Naive B cell (primary cell): ENCODE measurements at regions not wholly inside any gene's neighbourhood (a gene's known extent, or its start where the extent isn't known, plus 50 kb on each side); places are given as distances from the start of the nearest gene placed in this dataset.

Experiments used
- ATAC-seq, 2 donors: fragments of 150-1000 bp; cut with Tn5 transposase; 2 replicates each; pipeline ENCODE4 v1.10.0; 2021; ENCODE audit warnings: low read depth in 2 of 2, mild to moderate bottlenecking in 2 of 2, moderate library complexity in 2 of 2
- DNase-seq: peaks from one replicate; pipeline ENCODE4 v3.0.0; 2022
- H3K27ac Mint-ChIP-seq, 6 donors: one replicate each; pipeline ENCODE4 v1.8.0; 2020 to 2022; ENCODE audit warnings: mild to moderate bottlenecking in 6 of 6, mixed read lengths in 6 of 6, moderate library complexity in 5 of 6, inconsistent platforms in 2 of 6
- H3K27me3 Mint-ChIP-seq, 3 donors: one replicate each; pipeline ENCODE4 v1.8.0; 2021 to 2022; ENCODE audit warnings: mixed read lengths in 3 of 3, mild to moderate bottlenecking in 1 of 3
- H3K36me3 Mint-ChIP-seq, 2 donors: one replicate each; pipeline ENCODE4 v1.8.0; 2020 to 2022; ENCODE audit warnings: mixed read lengths in 2 of 2, inconsistent platforms in 1 of 2, mild to moderate bottlenecking in 1 of 2
- H3K4me1 Mint-ChIP-seq, 3 donors: one replicate each; pipeline ENCODE4 v1.8.0; 2020 to 2022; ENCODE audit warnings: mixed read lengths in 3 of 3, inconsistent platforms in 1 of 3, mild to moderate bottlenecking in 1 of 3, moderate library complexity in 1 of 3
- H3K4me3 Mint-ChIP-seq, 8 donors: one replicate each; pipeline ENCODE4 v1.8.0; 2020 to 2022; ENCODE audit warnings: mild to moderate bottlenecking in 8 of 8, mixed read lengths in 8 of 8, moderate library complexity in 8 of 8, inconsistent platforms in 2 of 8
- H3K9me3 Mint-ChIP-seq, 7 donors: one replicate each; pipeline ENCODE4 v1.8.0; 2020 to 2022; ENCODE audit warnings: mixed read lengths in 7 of 7, mild to moderate bottlenecking in 5 of 7, inconsistent platforms in 2 of 7, moderate library complexity in 1 of 7

GRCh38 chr4:31085689-31086088 is 365.5 kb downstream of the PCDH7 start:
- Mint-ChIP-seq H3K27ac (no peak overlapping the region), H3K4me1 (no peaks in the 10 kb centered on the region), H3K36me3 (no peaks in the 10 kb centered on the region), H3K4me3 (no peak overlapping the region), H3K27me3 (no peaks in the 10 kb centered on the region), H3K9me3 (peaks cover 0 to 5% (median 0%) of the 10 kb centered on the region in 7 donors)
- ATAC-seq (no peak), DNase-seq (no peak)

DNA sequence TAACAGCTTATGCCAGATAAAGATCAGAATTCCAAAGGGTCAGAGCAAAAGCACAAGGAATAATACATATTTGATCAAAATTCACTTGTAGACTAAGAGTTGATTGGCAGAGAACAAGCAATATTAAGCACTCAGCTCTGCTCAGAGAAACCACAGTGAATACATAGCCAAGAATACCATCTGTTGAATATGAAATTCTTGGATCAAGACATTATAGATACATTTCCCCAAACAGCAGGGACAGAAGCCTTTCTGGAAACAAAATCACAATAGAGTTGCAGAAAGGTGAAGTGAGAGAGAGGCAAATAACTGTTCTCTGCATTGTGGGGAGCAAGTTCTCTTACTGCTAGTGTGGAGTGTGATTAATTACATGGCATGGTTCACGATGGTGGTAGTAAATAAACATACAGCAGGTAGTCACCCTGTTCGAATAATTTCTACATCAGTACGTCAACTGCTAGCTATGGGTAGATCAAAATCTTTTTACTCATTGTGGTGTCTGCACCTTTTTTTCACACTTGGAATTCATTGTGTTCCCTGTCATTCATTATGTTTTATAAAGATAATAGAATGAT is 366.7 kb downstream of the PCDH7 start:
- Mint-ChIP-seq H3K9me3 (peaks cover 0 to 5% (median 0%) of the 10 kb centered on the region in 7 donors), H3K4me3 (no peak overlapping the region), H3K4me1 (no peaks in the 10 kb centered on the region), H3K27ac (no peak overlapping the region), H3K27me3 (no peaks in the 10 kb centered on the region), H3K36me3 (no peaks in the 10 kb centered on the region)
- ATAC-seq (no peak), DNase-seq (no peak)

DNA sequence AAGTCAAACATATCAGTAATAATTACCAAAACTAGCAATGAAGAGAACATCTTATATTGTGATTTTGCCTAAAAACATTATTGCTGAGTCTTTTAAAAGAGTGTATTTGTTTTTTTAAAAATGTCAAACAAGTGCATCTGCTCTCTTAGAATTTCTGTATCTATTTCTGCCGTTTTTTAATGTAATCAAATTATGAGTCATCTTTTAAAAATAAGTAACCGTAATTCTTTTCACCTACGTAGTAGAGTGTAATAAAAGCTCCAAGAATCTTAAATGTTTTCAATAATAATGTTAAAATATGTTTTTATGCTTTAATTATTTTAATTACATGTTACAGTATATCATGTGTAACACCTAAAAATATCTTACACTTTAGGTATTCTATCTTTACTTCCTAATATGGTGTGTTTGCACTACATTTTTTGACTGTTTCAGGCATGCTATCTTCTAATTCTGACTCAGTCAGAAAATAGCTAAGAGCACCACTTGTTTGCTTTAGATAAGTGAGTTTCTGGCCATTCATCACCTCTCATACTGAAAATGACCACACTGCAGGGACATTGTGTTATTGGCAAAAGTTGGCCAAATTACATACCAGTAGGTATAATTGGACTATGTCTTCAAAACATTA is 368.5 kb downstream of the PCDH7 start:
- no peak for ATAC-seq
- no peak overlapping the region for H3K4me3 Mint-ChIP-seq
- no peaks in the 10 kb centered on the region for H3K27me3 Mint-ChIP-seq
- H3K4me1 Mint-ChIP-seq = no peaks in the 10 kb centered on the region
- H3K9me3 Mint-ChIP-seq = peaks cover 0 to 5% (median 0%) of the 10 kb centered on the region in 7 donors
- no peak overlapping the region for H3K27ac Mint-ChIP-seq
- H3K36me3 Mint-ChIP-seq = no peaks in the 10 kb centered on the region
- DNase-seq = no peak

- no peak overlapping the region for H3K27ac Mint-ChIP-seq
- ATAC-seq (no peak), DNase-seq (no peak)
- no peak overlapping the region for H3K4me3 Mint-ChIP-seq
- peaks cover 0 to 4% (median 3%) of the 10 kb centered on the region in 7 donors for H3K9me3 Mint-ChIP-seq
- H3K4me1 Mint-ChIP-seq = no peaks in the 10 kb centered on the region
- no peaks in the 10 kb centered on the region for H3K27me3 Mint-ChIP-seq
- no peaks in the 10 kb centered on the region for H3K36me3 Mint-ChIP-seq
Measured at GRCh38 chr4:31089815-31090214, 369.6 kb downstream of the PCDH7 start.

DNA sequence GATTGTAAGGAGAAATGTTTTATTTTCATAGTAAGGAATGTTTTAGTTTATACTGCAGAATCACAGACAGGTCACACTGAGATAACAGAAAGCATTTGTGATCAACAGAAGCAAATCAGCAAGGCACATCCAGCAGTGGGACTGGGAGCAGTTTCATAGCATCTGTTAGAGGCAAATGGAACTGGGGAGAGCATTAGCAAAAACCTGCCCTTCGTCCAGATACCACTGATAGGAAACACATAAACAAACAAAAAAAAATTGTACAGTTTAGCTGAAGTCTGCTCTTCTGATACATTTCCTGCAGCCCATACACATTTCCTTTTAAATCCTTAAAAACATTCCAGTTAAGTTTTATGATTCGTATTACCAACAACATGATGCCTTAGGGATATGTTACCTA is 374.3 kb downstream of the PCDH7 start:
- no peak overlapping the region for H3K4me3 Mint-ChIP-seq

DNA sequence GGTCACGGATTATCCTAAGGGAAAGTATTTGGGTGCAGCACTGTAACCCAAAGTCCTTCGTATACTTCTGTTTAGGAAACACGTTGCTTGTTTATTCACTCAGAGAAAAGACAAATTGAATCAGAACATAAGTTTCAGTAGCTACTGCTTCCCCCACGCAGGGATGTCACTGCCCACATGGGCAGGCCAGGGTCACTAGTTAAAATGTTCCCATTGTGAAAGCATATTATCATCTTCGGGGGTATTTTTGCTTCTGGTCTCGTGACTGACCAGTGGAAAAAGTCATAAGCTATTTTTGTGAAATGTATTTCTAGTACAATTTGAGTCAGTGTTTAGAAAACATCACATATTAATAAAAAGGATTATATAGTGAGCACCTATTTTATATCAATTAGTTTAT is 377.8 kb downstream of the PCDH7 start:
- H3K4me1 Mint-ChIP-seq = no peaks in the 10 kb centered on the region
- peaks cover 0 to 4% (median 2%) of the 10 kb centered on the region in 7 donors for H3K9me3 Mint-ChIP-seq
- ATAC-seq (no peak), DNase-seq (no peak)
- no peak overlapping the region for H3K4me3 Mint-ChIP-seq
- no peak overlapping the region for H3K27ac Mint-ChIP-seq
- H3K27me3 Mint-ChIP-seq = no peaks in the 10 kb centered on the region
- no peaks in the 10 kb centered on the region for H3K36me3 Mint-ChIP-seq

More for the DNA sequence above, 374.3 kb downstream of the PCDH7 start:
- Mint-ChIP-seq H3K9me3 (peaks cover 0 to 4% (median 2%) of the 10 kb centered on the region in 7 donors), H3K27ac (no peak overlapping the region), H3K36me3 (no peaks in the 10 kb centered on the region), H3K27me3 (no peaks in the 10 kb centered on the region), H3K4me1 (no peaks in the 10 kb centered on the region)
- ATAC-seq (no peak), DNase-seq (no peak)

DNA sequence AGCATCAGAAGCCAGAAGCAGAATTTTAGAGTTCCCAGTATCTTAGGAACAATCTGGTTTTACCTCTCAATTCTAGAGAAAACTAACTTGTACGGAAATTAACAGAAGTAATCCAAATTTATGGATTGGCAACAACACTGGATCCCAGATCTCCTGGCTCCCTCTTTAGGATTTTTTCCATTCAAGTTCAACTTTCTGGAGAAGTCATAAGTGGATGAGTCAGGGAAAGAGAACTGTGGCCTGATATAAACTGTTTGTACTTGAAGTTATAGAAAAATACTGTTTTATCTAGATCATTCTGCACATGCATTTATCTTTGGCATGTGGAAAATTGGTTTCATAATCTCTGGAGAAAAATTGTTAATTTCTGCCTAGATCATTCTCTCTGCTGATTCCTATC is 380.4 kb downstream of the PCDH7 start:
- H3K27ac Mint-ChIP-seq = no peak overlapping the region
- DNase-seq (no peak), ATAC-seq (no peak)
- no peak overlapping the region for H3K4me3 Mint-ChIP-seq
- no peaks in the 10 kb centered on the region for H3K27me3 Mint-ChIP-seq
- no peaks in the 10 kb centered on the region for H3K4me1 Mint-ChIP-seq
- peaks cover 0 to 10% (median 2%) of the 10 kb centered on the region in 7 donors for H3K9me3 Mint-ChIP-seq
- no peaks in the 10 kb centered on the region for H3K36me3 Mint-ChIP-seq

GRCh38 chr4:31104043-31104442 is 383.9 kb downstream of the PCDH7 start:
- H3K9me3 Mint-ChIP-seq = peaks cover 0 to 10% (median 0%) of the 10 kb centered on the region in 7 donors
- no peaks in the 10 kb centered on the region for H3K4me1 Mint-ChIP-seq
- DNase-seq (no peak), ATAC-seq (no peak)
- H3K27ac Mint-ChIP-seq = no peak overlapping the region
- H3K4me3 Mint-ChIP-seq = no peak overlapping the region
- no peaks in the 10 kb centered on the region for H3K36me3 Mint-ChIP-seq
- no peaks in the 10 kb centered on the region for H3K27me3 Mint-ChIP-seq

DNA sequence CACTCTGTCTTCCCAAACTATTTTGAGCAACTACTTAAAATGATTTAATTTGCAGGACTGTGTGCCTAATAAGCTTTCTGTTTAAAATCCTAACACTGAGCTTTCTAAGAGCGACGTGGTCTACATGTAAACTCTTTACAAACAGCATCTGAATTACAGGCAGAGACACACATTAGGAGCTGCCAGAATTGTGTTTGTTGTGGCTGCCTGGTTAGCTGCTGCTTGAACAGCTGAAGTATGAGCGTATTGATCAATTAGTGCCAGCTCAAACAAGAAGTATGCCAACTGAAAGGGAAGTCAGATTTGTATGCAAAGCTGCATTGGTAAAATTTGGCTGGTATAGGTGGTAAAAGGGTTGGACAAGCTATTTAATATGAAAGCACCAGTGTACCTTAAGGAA is 384.4 kb downstream of the PCDH7 start:
- Mint-ChIP-seq H3K4me1 (no peaks in the 10 kb centered on the region), H3K27ac (no peak overlapping the region), H3K9me3 (peaks cover 0 to 10% (median 0%) of the 10 kb centered on the region in 7 donors), H3K27me3 (no peaks in the 10 kb centered on the region), H3K36me3 (no peaks in the 10 kb centered on the region), H3K4me3 (no peak overlapping the region)
- ATAC-seq (no peak), DNase-seq (no peak)

- Mint-ChIP-seq H3K27ac (no peak overlapping the region), H3K4me1 (no peaks in the 10 kb centered on the region), H3K27me3 (no peaks in the 10 kb centered on the region), H3K9me3 (peaks cover 0 to 10% (median 0%) of the 10 kb centered on the region in 7 donors), H3K4me3 (no peak overlapping the region), H3K36me3 (no peaks in the 10 kb centered on the region)
- no peak for ATAC-seq
- DNase-seq = no peak
Measured at GRCh38 chr4:31106419-31106818, 386.2 kb downstream of the PCDH7 start.

GRCh38 chr4:31107362-31107761 is 387.2 kb downstream of the PCDH7 start:
- DNase-seq = no peak
- no peak for ATAC-seq
- Mint-ChIP-seq H3K9me3 (peaks cover 0 to 10% (median 0%) of the 10 kb centered on the region in 7 donors), H3K4me3 (no peak overlapping the region), H3K27me3 (no peaks in the 10 kb centered on the region), H3K4me1 (no peaks in the 10 kb centered on the region), H3K27ac (no peak overlapping the region), H3K36me3 (no peaks in the 10 kb centered on the region)

DNA sequence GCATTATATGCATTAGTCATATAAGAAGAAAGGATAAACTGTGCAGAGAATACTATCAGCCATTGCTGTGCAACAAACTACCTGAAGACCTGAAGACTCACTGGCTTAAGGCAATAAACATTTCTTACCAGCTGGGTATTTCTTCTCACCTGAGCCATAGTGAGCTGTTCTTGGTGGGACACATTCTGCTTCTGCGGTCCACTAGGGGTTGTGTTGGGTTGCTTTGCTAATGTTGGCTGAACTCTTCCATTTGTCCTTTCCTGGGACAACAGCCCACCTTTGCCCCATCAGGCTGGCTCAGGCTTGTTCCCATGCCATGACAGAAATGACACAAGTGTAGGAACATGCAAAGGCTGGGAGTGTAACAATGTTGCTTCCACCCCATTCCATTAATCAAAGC is 388.6 kb downstream of the PCDH7 start:
- no peak for DNase-seq

DNA sequence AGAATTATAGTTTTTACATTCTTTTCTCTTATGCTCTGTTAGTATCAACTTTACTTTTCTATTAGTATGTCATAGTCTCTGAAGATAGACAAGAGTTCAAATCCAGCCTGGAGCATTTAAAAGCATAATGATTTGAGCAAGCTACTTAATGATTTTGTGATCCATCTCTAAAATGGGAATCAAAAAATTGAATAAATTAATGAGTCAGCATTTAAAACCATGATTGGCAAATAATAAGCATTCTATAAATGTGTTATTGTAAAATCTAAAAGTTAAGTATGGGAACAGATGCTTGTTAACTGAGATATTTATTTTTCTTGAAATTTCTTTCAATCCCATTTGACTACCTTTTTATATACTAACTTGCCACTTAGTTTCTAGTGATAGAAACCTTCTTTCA is 391.6 kb downstream of the PCDH7 start:
- no peaks in the 10 kb centered on the region for H3K4me1 Mint-ChIP-seq
- no peak overlapping the region for H3K27ac Mint-ChIP-seq
- no peak for DNase-seq
- no peaks in the 10 kb centered on the region for H3K9me3 Mint-ChIP-seq
- H3K27me3 Mint-ChIP-seq = no peaks in the 10 kb centered on the region
- H3K4me3 Mint-ChIP-seq = no peak overlapping the region
- no peaks in the 10 kb centered on the region for H3K36me3 Mint-ChIP-seq
- no peak for ATAC-seq

More for the DNA sequence above, 388.6 kb downstream of the PCDH7 start:
- Mint-ChIP-seq H3K4me3 (no peak overlapping the region), H3K9me3 (peaks cover 0 to 5% (median 0%) of the 10 kb centered on the region in 7 donors), H3K36me3 (no peaks in the 10 kb centered on the region), H3K27ac (no peak overlapping the region), H3K27me3 (no peaks in the 10 kb centered on the region), H3K4me1 (no peaks in the 10 kb centered on the region)
- ATAC-seq = no peak

- Mint-ChIP-seq H3K9me3 (no peaks in the 10 kb centered on the region), H3K27ac (no peak overlapping the region)
- ATAC-seq = no peak
Measured at GRCh38 chr4:31114816-31115215, 394.6 kb downstream of the PCDH7 start.

More at GRCh38 chr4:31114816-31115215, 394.6 kb downstream of the PCDH7 start:
- no peaks in the 10 kb centered on the region for H3K27me3 Mint-ChIP-seq
- H3K4me3 Mint-ChIP-seq = no peak overlapping the region
- H3K4me1 Mint-ChIP-seq = no peaks in the 10 kb centered on the region
- H3K36me3 Mint-ChIP-seq = no peaks in the 10 kb centered on the region
- no peak for DNase-seq
